EH (cell line): ENCODE measurements at regions not wholly inside any gene's neighbourhood (a gene's known extent, or its start where the extent isn't known, plus 50 kb on each side); places are given as distances from the start of the nearest gene placed in this dataset.

Experiments
- DNase-seq: peaks from one replicate; pipeline ENCODE4 v3.0.0-alpha.2; 2015; ENCODE audit warnings: low read depth

DNA sequence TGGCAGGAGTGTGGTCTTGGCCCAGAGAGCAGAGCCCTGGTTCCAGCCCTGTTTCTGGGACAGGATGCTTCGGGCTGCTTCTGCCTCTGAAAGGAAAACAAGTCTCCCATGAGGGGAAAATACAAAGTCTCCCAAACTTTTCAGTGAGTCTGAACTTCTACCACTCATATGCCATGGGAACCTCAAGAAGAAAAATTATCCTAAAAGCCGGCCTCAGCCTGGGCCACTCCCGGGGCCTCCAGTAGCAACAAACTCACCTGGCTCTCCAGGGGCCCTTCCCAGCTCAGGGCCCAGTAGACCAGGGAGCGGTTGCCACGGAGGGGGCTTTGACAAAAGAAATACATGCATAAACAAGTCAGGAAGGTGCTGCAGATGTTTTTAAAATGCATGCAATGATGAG, 289.2 kb upstream of the HDAC4 start:
- no peak for DNase-seq

GRCh38 chr2:239689410-239689809, 288.6 kb upstream of the HDAC4 start:
- DNase-seq: no peak

GRCh38 chr2:239688840-239689239, 288.0 kb upstream of the HDAC4 start:
- no peak for DNase-seq

GRCh38 chr2:239688122-239688681, 287.4 kb upstream of the HDAC4 start:
- DNase-seq: no peak

DNA sequence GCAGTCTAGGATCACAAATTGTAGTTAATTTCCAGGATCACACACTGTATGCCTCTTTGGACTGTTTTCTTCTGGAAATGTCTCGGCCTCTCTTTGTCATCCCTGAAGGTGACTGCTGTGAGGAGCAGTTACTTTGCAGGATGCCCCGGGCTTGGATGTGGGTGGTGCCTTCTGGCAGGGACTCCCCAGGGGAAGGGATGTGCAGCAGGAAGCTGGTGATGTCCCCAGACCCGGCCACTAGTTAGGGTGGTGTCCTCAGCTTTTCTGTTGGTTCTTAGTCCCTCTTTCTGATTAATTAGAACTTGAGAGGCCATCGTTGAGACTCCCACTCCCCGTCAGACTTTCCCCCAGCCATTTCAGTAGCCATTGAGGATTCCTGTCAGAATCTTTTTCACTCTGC, 286.6 kb upstream of the HDAC4 start:
- no peak for DNase-seq

DNA sequence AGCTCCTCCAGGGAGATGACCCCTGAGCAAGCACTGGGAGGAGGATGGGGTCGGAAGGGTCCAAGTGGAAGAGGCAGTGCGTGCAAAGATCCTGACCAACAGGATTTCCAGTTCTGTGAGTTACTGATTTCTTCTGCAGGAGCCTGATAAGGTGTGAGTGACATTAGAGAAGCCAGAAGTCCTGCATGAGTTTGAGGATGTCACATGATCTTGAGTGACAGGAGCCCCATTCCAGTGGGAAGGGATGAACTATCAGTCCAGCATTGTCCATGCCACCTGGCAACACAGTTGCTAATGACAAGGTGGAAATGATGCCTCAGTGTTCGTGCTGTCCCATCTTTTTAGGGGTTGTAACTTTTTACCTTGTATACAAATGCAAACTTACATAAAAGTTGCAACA, 285.1 kb upstream of the HDAC4 start:
- no peak for DNase-seq

GRCh38 chr2:239685556-239685955, 284.7 kb upstream of the HDAC4 start:
- no peak for DNase-seq

DNA sequence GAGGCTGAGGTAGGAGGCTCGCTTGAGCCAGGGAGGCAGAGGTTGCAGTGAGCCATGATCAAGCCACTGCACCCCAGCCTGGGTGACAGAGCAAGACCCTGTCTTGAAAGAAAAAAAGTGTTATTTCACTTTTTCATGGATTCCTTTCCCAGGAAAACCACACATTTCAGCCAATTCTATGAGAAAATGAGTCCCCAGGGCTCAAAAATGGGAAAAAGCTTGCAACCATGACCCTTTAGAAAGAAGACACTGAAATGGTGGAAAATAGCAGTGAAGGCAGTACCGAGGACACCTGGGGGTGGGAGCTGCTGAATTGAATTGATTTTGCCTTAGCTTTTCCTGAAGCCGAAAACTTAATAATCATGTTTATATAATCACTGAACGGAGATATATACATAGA, 284.2 kb upstream of the HDAC4 start:
- no peak for DNase-seq

GRCh38 chr2:239684271-239684810, 283.5 kb upstream of the HDAC4 start:
- DNase-seq: no peak

- no peak for DNase-seq
Measured at GRCh38 chr2:239682518-239682917, 281.7 kb upstream of the HDAC4 start.

DNA sequence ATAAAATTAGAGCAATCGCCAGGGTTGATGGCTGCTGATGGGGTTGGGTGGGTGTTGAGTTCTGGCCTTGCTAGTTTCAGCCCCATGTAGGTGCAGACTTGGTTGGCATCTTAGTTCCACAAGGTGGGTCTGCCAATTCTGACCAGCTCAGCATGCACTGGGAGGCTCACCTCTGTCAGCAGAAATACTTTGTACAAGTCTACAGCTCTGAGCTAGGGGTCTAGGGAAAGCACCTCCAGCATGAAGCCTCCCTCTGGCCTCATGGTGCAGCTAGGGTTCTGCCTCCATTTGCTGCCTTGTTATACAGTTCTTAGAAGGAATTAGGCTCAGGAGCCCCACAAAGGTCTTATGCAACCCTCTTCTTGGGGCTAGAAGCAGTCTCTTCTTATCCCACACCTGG, 278.9 kb upstream of the HDAC4 start:
- no peak for DNase-seq

- no peak for DNase-seq
Measured at GRCh38 chr2:239678666-239679296, 278.0 kb upstream of the HDAC4 start.

- no peak for DNase-seq
Measured at GRCh38 chr2:239678186-239678490, 277.3 kb upstream of the HDAC4 start.

- no peak for DNase-seq
Measured at GRCh38 chr2:239677453-239678185, 276.8 kb upstream of the HDAC4 start.

DNA sequence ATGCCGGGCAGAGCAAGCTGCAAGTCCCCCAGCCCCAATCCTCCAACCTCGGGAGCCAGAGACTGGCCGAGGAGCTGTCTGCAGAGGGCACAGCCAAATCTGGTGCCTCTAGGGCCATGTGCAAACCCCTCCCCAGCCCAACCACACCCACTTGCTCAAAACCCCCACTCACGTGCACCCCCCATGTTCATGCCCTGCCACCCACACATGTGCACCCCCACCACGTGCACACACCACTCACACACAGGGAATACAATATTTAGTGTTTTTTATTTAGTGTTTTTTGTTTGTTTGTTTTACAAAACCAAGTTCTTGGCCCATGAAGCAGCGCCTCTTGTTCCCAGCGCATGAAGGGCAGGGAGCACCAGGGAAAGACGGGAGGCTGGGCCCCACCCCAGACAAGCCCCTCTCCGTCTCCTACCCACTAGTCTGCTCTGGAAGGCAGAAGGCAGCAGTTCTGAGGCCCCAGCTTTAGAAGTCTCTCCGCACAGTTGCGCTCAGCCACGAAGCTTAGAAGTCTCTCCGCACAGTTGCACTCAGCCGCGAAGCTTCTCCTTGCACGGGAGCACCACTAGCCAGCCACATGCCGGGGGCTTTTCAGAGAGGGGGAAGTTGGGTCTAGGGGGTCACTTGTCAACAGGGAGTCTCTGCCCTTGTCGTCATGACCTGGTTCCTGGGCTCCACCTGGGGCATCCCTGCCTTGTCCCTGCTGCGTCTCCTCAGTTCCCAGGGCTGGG, 276.1 kb upstream of the HDAC4 start:
- no peak for DNase-seq

DNA sequence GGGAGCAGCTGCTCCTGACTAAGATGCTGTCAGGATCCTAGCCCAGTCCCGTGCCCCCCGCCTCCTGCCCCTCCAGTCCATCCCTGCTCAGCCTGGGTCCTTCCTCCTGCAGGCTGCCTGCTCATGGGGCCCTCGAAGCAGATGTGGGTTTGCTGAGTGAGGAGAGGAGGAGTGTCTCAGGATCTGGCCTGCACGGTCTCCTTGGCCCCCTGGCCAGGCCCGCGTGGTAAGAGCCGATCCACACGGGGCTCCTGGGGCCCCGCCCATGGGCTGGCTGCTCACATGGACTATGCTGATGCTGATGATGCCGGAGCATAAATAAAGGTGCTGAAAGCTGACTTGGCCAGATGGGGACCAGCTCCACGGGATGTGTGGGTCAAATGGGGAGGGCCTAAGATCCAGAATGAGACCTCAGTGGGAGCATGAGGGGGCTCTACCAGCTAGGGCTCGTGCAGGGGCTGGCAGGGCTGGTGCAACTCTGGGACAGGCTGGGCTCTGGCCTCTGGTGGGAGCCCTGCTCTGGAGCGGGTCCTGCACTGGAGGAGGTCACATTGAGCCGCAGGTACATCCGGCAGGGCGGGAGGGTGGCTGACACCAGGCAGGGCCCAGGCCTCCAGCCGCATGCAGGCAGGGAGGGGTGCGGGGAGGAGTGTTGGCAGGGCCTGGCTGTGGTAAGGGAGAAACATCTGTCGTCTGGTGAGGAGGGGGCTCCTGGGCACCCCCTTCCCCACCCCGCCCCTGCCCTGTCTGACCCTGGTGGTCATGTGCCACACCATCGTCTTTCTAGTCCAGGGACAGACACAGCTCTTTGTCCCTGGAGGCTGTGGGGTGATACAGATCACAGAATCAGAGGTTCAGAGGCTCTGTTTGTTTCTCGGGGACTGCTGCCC, 275.3 kb upstream of the HDAC4 start:
- no peak for DNase-seq

DNA sequence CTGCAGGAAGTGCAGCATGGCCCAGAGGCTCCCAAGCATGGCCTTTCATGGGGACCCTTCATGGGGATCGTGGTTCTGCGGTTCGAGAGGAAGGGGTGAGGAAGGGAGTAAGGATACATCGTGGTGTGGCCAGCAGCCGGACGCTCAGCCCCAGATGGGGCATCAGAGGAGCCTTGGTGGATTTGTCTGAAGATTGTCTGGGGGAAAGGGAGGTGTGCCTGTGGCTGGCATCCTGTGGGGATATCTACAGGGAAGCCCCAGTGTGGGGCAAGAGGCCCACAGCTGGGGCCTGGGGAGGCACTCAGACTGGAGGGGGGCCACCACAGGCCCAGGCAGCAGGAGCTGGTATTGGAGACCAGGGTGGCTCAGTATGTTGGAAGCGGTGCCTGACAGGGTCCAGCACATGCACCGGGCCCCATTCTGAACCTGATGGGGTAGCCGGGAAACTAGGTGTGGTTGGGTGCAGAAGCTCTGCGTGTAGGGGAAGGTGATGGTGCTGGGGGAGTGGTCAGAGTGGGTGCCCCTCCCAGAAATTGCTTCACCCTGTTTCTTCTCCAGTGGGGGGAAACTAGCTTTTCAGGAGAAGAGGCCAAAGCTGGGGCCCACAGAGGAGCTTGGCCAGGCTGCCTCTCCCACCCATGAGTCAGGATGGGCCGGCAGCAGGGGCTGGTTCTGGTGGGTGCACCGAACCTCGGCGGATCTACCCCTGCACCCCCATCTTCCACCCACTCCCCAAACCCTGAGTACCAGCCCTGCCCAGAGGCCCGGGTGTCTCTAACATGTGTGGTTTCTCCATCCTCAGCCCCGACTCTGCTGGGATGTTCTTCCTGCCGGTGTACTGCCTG, 274.4 kb upstream of the HDAC4 start:
- DNase-seq: no peak

DNA sequence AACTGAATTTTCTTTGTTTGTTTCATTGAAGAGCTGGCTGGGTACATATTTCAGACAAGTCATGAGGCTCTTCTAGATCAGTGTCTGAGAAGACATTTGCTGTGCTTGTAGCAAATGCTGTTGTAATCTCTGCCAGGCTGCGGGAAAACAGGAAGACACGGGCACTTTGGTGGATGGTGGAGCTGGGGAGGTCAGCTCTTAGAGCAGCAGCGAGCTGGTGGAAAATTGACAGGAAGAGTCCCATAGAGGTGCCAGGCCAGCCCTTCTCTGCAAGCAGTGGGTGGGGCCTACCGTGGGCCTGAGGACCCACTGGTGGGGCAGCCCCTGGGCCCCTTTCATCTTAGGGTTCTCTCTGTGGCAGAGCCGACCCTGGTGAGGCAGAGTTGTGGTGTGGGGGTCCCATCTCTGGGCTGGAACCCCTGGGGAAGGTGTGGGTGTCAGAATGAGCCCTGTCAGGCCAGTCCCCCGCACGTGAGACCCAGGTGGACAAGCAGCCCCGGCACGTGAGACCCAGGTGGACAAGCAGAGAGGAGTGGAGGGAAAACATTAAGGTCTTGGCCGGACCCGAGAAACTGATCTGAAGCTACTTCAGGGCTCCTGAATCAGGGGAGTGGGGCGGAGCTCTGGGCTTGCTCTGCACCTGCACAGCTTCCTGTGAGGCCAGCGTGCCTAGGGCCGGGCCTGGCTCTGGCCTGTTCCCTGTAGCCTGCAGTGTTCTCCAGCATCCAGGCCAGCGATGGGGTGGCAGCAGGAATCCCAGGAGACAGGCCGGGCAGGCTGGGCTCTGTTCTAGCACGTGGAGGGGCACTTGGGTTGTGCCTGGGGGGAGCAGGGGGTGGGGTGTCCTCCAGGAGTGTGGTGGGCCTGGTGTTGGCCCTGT, 273.5 kb upstream of the HDAC4 start:
- no peak for DNase-seq

DNA sequence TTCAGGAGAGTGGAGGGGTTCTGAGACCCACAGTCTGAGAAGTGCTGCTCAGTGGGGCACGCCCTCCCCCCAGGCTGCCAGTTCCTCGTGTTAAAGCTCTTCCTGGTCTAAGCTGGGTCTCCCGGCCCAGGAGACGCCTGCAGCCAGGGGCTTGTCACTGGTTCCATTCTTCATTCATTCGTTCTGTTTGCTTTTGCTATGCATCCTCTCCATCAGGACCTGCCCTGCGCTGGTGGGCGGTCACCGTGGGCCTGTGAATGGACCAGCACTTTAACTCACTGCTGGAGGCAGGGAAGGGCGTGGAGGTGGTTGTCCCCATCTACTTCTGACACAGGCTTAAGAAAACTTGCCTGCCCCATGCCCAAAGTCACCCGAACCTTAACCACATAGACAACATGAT, 272.8 kb upstream of the HDAC4 start:
- DNase-seq: no peak
